Keratinocyte (primary cell): ENCODE measurements at regions not wholly inside any gene's neighbourhood (a gene's known extent, or its start where the extent isn't known, plus 50 kb on each side); places are given as distances from the start of the nearest gene placed in this dataset.

Source experiments
- DNase-seq: peaks from one replicate; pipeline ENCODE4 v3.0.0-alpha.2; 2011; ENCODE audit warnings: low read depth, missing footprints, low spot score
- FAIRE-seq: peaks from 2 replicates; lab custom pipeline; 2011; peaks lifted over from hg19 to GRCh38; lab: Jason Lieb, UNC
- H2AFZ ChIP-seq: 2 replicates; pipeline ENCODE4 v1.6.0; 2012; ENCODE audit warnings: low read length, control low read depth, inconsistent platforms; ENCODE audit not compliant: control insufficient read depth
- H3K27ac ChIP-seq: 2 replicates; pipeline ENCODE4 v1.5.1; 2011; ENCODE audit warnings: low read length; ENCODE audit not compliant: control insufficient read depth, insufficient read depth
- H3K27me3 ChIP-seq: 3 replicates; pipeline ENCODE4 v1.6.0; 2011; ENCODE audit warnings: low read length; ENCODE audit not compliant: control insufficient read depth, insufficient read depth; ENCODE audit errors: extremely low read depth
- H3K36me3 ChIP-seq, 2 experiments: 2 replicates in 1 of 2; 3 replicates in 1 of 2; pipeline ENCODE4 v1.5.1; 2011; ENCODE audit warnings: low read length in 2 of 2, mild to moderate bottlenecking in 1 of 2; ENCODE audit not compliant: control insufficient read depth in 2 of 2, insufficient read depth in 2 of 2; ENCODE audit errors: extremely low read depth in 1 of 2
- H3K4me1 ChIP-seq: 3 replicates; pipeline ENCODE4 v1.5.1; 2011; ENCODE audit warnings: low read length; ENCODE audit not compliant: control insufficient read depth, insufficient read depth; ENCODE audit errors: extremely low read depth
- H3K4me2 ChIP-seq: 3 replicates; pipeline ENCODE4 v1.6.0; 2011; ENCODE audit warnings: low read depth, low read length; ENCODE audit not compliant: control insufficient read depth, insufficient read depth; ENCODE audit errors: extremely low read depth
- H3K4me3 ChIP-seq, 3 experiments: fragments of 200-600 bp in 1 of 3; sonication (generic) in 1 of 3; 2 replicates in 2 of 3; 3 replicates in 1 of 3; pipeline ENCODE4 v1.5.1; 2011 to 2016; ENCODE audit warnings: low read length in 3 of 3, mild to moderate bottlenecking in 3 of 3, control low read depth in 2 of 3, inconsistent platforms in 1 of 3, low read depth in 1 of 3, mixed read lengths in 1 of 3, mixed run types in 1 of 3, moderate library complexity in 1 of 3; ENCODE audit not compliant: control insufficient read depth in 2 of 3, insufficient read depth in 2 of 3; ENCODE audit errors: extremely low read depth in 1 of 3
- H3K79me2 ChIP-seq: 2 replicates; pipeline ENCODE4 v1.6.0; 2012; ENCODE audit warnings: low read length; ENCODE audit not compliant: control insufficient read depth, insufficient read depth
- H3K9ac ChIP-seq: 3 replicates; pipeline ENCODE4 v1.6.0; 2011; ENCODE audit warnings: low read length; ENCODE audit not compliant: control insufficient read depth, insufficient read depth; ENCODE audit errors: extremely low read depth
- H3K9me1 ChIP-seq: 3 replicates; pipeline ENCODE4 v1.6.0; 2011; ENCODE audit warnings: low read length; ENCODE audit not compliant: control insufficient read depth, insufficient read depth; ENCODE audit errors: extremely low read depth
- H3K9me3 ChIP-seq: 2 replicates; pipeline ENCODE4 v1.5.1; 2012; ENCODE audit warnings: low read depth, low read length; ENCODE audit not compliant: control insufficient read depth
- H4K20me1 ChIP-seq: 3 replicates; pipeline ENCODE4 v1.6.0; 2011; ENCODE audit warnings: low read length; ENCODE audit not compliant: control insufficient read depth, insufficient read depth; ENCODE audit errors: extremely low read depth
- CTCF ChIP-seq, 3 experiments: IDR thresholded peaks in 1 of 3; conservative IDR thresholded peaks in 1 of 3; optimal IDR thresholded peaks in 1 of 3; 2 replicates in 2 of 3; 3 replicates in 1 of 3; pipeline versions ENCODE3 to v1.5.1; 2011; ENCODE audit warnings: low read length in 3 of 3, mild to moderate bottlenecking in 3 of 3, moderate library complexity in 2 of 3, control low read depth in 1 of 3, inconsistent platforms in 1 of 3; ENCODE audit not compliant: insufficient read depth in 2 of 3; ENCODE audit errors: extremely low read depth in 1 of 3
- EZH2 ChIP-seq: IDR thresholded peaks from one replicate; pipeline ENCODE4 v1.6.1; 2012; ENCODE audit warnings: inconsistent platforms, mild to moderate bottlenecking, low read length, moderate library complexity
- dilution Hi-C: fragments of 300-500 bp; cut with MboI; formaldehyde crosslinking; loops from one replicate; pipeline ENCODE4 v1.7.0; 2020; ENCODE audit warnings: low sequenced_read_pairs; ENCODE audit not compliant: extremely low pct_ligation_motif_present

- H3K4me2 ChIP-seq: no peak overlapping the region
- DNase-seq (no peak), FAIRE-seq (no peak)
- no peaks in the 10 kb centered on the region for H3K9me1 ChIP-seq
- no peaks in the 10 kb centered on the region for H3K36me3 ChIP-seq
- H3K4me1 ChIP-seq: no peaks in the 10 kb centered on the region
- H3K9ac ChIP-seq: no peak overlapping the region
- H3K4me3 ChIP-seq: no peak overlapping the region
- H3K9me3 ChIP-seq: no peaks in the 10 kb centered on the region
- H3K79me2 ChIP-seq: no peaks in the 10 kb centered on the region
- no peaks in the 10 kb centered on the region for H3K27me3 ChIP-seq
- TF ChIP-seq EZH2 (no peak), CTCF (optimal IDR thresholded peaks at IDR 0.05 in 1 of 3, IDR thresholded peaks at IDR 0.05 in 1 of 3, conservative IDR thresholded peaks at IDR 0.05 in 1 of 3; ENCODE audit: extremely low read depth in 1 of 3, insufficient read depth in 2 of 3, low read length in 3 of 3) (no peak)
- H2AFZ ChIP-seq: no peak overlapping the region
- no peaks in the 10 kb centered on the region for H4K20me1 ChIP-seq
- H3K27ac ChIP-seq: no peak overlapping the region
- dilution Hi-C loops: no loop called here
These were observed 250.2 kb downstream of the VGLL3 start for GRCh38 chr3:86740751-86741150.

- TF ChIP-seq EZH2 (no peak), CTCF (optimal IDR thresholded peaks at IDR 0.05 in 1 of 3, IDR thresholded peaks at IDR 0.05 in 1 of 3, conservative IDR thresholded peaks at IDR 0.05 in 1 of 3; ENCODE audit: extremely low read depth in 1 of 3, insufficient read depth in 2 of 3, low read length in 3 of 3) (no peak)
These were observed 251.7 kb downstream of the VGLL3 start for GRCh38 chr3:86739244-86739643.

More at GRCh38 chr3:86739244-86739643, 251.7 kb downstream of the VGLL3 start:
- H2AFZ ChIP-seq: no peak overlapping the region
- no peaks in the 10 kb centered on the region for H3K79me2 ChIP-seq
- no peak overlapping the region for H3K4me2 ChIP-seq
- dilution Hi-C loops: no loop called here
- no peaks in the 10 kb centered on the region for H3K27me3 ChIP-seq
- DNase-seq (no peak), FAIRE-seq (no peak)
- H3K4me3 ChIP-seq: no peak overlapping the region
- no peak overlapping the region for H3K9ac ChIP-seq
- H3K9me1 ChIP-seq: no peaks in the 10 kb centered on the region
- no peak overlapping the region for H3K27ac ChIP-seq
- H4K20me1 ChIP-seq: no peaks in the 10 kb centered on the region
- no peaks in the 10 kb centered on the region for H3K9me3 ChIP-seq
- no peaks in the 10 kb centered on the region for H3K4me1 ChIP-seq
- H3K36me3 ChIP-seq: no peaks in the 10 kb centered on the region
